ENCODE measurements at regions not wholly inside any gene's neighbourhood (a gene's known extent, or its start where the extent isn't known, plus 50 kb on each side); places are given as distances from the start of the nearest gene placed in this dataset.
"Not testable (repeated sequence)": the region's sequence is repeated elsewhere in the genome, so short reads cannot be mapped to it uniquely, and the experiment has no call there.

- DNase-seq (ENCODE audit: low spot score in 2 of 2), result no peak
- Histone ChIP-seq H3K4me1 (no peaks in the 10 kb centered on the region), H3K27me3 (no peaks in the 10 kb centered on the region), H3K36me3 (no peaks in the 10 kb centered on the region), H3K4me3 (no peak overlapping the region), H3K9me3 (no peaks in the 10 kb centered on the region), H3K27ac (no peak overlapping the region)
- TF ChIP-seq, protein P1, sequence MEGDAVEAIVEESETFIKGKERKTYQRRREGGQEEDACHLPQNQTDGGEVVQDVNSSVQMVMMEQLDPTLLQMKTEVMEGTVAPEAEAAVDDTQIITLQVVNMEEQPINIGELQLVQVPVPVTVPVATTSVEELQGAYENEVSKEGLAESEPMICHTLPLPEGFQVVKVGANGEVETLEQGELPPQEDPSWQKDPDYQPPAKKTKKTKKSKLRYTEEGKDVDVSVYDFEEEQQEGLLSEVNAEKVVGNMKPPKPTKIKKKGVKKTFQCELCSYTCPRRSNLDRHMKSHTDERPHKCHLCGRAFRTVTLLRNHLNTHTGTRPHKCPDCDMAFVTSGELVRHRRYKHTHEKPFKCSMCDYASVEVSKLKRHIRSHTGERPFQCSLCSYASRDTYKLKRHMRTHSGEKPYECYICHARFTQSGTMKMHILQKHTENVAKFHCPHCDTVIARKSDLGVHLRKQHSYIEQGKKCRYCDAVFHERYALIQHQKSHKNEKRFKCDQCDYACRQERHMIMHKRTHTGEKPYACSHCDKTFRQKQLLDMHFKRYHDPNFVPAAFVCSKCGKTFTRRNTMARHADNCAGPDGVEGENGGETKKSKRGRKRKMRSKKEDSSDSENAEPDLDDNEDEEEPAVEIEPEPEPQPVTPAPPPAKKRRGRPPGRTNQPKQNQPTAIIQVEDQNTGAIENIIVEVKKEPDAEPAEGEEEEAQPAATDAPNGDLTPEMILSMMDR (IDR thresholded peaks at IDR 0.05), result no peak
- no peak for TF ChIP-seq POLR2AphosphoS5 (IDR thresholded peaks at IDR 0.05)
- no peak for TF ChIP-seq POLR2A (IDR thresholded peaks at IDR 0.05)
- intact Hi-C loops (cut with DNase I; ENCODE audit: low total_unique reads), result no loop called here
Measured at GRCh38 chr2:62654876-62655359, 50.6 kb upstream of the EHBP1 start.

DNA sequence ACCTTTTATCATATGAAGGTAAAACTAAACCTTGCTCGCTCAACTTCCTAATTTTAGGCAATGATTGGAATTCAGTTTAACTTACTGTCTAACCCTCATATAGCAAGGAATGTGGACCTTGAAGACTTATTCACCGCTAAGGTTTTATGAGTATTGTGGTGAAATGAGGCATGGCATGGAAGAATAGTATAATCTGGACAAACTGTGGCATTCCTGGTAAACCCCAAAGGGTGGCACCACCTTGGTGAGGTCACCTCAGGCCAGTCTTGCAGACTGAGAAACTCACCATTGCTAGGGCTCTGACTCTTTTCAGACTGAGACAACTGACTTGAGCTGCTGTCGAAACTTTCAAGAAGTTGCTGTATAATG lies 51.1 kb upstream of the EHBP1 start:
- intact Hi-C loops (cut with DNase I; ENCODE audit: low total_unique reads), result no loop called here
- H3K27ac ChIP-seq, result no peak overlapping the region
- H3K4me3 ChIP-seq, result no peak overlapping the region
- no peaks in the 10 kb centered on the region for H3K36me3 ChIP-seq
- DNase-seq (ENCODE audit: low spot score in 2 of 2), result no peak
- no peaks in the 10 kb centered on the region for H3K27me3 ChIP-seq
- H3K9me3 ChIP-seq, result no peaks in the 10 kb centered on the region
- H3K4me1 ChIP-seq, result no peaks in the 10 kb centered on the region
- no peak for TF ChIP-seq POLR2A (IDR thresholded peaks at IDR 0.05)
- no peak for TF ChIP-seq POLR2AphosphoS5 (IDR thresholded peaks at IDR 0.05)
- TF ChIP-seq, protein P1 (IDR thresholded peaks at IDR 0.05), result no peak

DNA sequence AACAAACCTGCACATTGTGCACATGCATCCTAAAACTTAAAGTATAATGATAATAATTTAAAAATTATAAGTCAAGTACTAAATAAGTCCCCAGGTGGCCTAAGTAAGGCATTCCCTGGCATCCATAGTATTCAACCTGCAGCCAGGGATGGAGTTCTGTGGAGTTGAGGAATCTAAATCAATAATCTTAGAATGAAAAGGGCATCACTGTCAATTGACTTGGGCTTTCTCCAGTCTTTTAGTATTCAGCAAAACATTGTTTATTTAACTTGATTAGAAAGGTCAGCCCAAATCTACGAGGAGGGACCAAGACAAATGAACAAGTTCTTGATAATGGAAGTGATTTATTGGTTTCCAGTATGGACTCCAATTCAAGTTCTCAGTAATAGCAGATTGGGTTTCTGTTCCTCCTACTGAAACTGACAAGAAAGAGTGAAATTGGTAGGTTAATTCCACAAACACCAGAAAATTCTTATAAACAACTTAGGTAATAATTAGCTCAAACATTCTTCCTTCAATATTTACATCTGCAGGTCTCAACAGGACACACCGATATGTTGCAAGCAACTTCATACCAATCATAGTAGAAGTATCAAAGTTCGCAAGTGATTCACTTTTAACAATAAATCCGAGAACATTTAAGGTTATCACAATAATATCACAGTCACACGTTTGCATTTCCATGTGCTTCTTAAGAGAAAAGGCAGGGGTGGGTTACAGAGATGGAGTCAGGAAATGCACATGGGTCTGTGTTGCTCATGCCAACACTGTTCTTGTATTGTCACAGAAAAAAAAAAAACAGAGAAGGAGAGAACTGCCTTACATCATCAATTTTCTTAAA lies 51.7 kb upstream of the EHBP1 start:
- TF ChIP-seq POLR2A (IDR thresholded peaks at IDR 0.05) (no peak), POLR2AphosphoS5 (IDR thresholded peaks at IDR 0.05) (no peak)
- TF ChIP-seq, protein P1 (IDR thresholded peaks at IDR 0.05), result no peak
- H3K27ac ChIP-seq, result no peak overlapping the region
- intact Hi-C loops (cut with DNase I; ENCODE audit: low total_unique reads), result no loop called here
- H3K4me3 ChIP-seq, result no peak overlapping the region
- no peak for DNase-seq (ENCODE audit: low spot score in 2 of 2)
- no peaks in the 10 kb centered on the region for H3K27me3 ChIP-seq
- no peaks in the 10 kb centered on the region for H3K9me3 ChIP-seq
- no peaks in the 10 kb centered on the region for H3K36me3 ChIP-seq
- no peaks in the 10 kb centered on the region for H3K4me1 ChIP-seq

DNA sequence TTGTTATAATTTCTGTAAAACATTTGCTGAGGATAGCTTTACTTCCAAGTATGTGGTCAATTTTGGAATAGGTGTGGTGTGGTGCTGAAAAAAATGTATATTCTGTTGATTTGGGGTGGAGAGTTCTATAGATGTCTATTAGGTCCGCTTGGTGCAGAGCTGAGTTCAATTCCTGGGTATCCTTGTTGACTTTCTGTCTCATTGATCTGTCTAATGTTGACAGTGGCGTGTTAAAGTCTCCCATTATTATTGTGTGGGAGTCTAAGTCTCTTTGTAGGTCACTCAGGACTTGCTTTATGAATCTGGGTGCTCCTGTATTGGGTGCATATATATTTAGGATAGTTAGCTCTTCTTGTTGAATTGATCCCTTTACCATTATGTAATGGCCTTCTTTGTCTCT lies 56.4 kb upstream of the EHBP1 start:
- DNase-seq (ENCODE audit: low spot score in 2 of 2); H3K4me1 ChIP-seq; H3K9me3 ChIP-seq; intact Hi-C loops (cut with DNase I; ENCODE audit: low total_unique reads); H3K36me3 ChIP-seq; H3K27me3 ChIP-seq; H3K27ac ChIP-seq; H3K4me3 ChIP-seq: not testable (repeated sequence)

DNA sequence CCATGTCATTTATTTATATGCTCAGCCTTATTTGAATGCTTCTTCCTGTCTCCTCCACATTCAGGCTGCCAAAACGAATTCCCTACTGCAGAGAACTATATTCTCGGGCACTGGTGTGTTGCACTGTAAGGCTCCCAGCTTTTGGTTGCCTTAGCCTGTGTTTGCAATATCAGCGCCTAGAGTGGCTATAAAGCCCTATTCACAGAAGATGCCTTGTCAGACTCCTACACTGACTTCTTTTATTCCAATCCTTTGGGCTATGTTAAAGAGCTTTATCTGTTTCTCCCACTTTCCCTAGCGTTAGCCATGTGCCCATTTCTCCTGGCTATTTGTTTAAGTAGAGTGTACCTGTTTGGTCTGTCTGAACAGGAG lies 62.4 kb upstream of the EHBP1 start:
- intact Hi-C loops (cut with DNase I; ENCODE audit: low total_unique reads), result no loop called here
- H3K27ac ChIP-seq, result no peak overlapping the region
- H3K9me3 ChIP-seq, result no peaks in the 10 kb centered on the region
- H3K4me3 ChIP-seq, result no peak overlapping the region
- no peak for DNase-seq (ENCODE audit: low spot score in 2 of 2)
- no peaks in the 10 kb centered on the region for H3K27me3 ChIP-seq
- no peaks in the 10 kb centered on the region for H3K36me3 ChIP-seq
- no peak for TF ChIP-seq POLR2AphosphoS5 (IDR thresholded peaks at IDR 0.05)
- TF ChIP-seq POLR2A (IDR thresholded peaks at IDR 0.05), result no peak
- TF ChIP-seq, protein P1 (IDR thresholded peaks at IDR 0.05), result no peak
- H3K4me1 ChIP-seq, result no peaks in the 10 kb centered on the region
